Mesendoderm (in vitro differentiated cells): ENCODE measurements at regions not wholly inside any gene's neighbourhood (a gene's known extent, or its start where the extent isn't known, plus 50 kb on each side); places are given as distances from the start of the nearest gene placed in this dataset.

Source experiments
- DNase-seq: peaks from one replicate; pipeline ENCODE4 v3.0.0; 2013
- H2AK5ac ChIP-seq: 2 replicates; pipeline ENCODE4 v1.6.1; 2013; ENCODE audit warnings: low read length, inconsistent platforms
- H2BK120ac ChIP-seq: 2 replicates; pipeline ENCODE4 v1.6.1; 2013; ENCODE audit warnings: low read depth, mild to moderate bottlenecking, low read length, moderate library complexity, mixed read lengths
- H2BK15ac ChIP-seq: replicated peaks from 2 replicates; pipeline ENCODE4 v1.6.1; 2013; ENCODE audit warnings: low read depth, mild to moderate bottlenecking, moderate library complexity
- H2BK5ac ChIP-seq: 2 replicates; pipeline ENCODE4 v1.6.1; 2013; ENCODE audit warnings: low read length, inconsistent platforms
- H3K18ac ChIP-seq: 2 replicates; pipeline ENCODE4 v1.6.1; 2013; ENCODE audit warnings: mild to moderate bottlenecking, low read length, mixed read lengths
- H3K23ac ChIP-seq: one replicate; pipeline ENCODE4 v1.6.1; 2013; ENCODE audit warnings: low read length
- H3K27ac ChIP-seq: 2 replicates; pipeline ENCODE4 v1.5.1; 2013; ENCODE audit warnings: low read depth, mild to moderate bottlenecking, inconsistent platforms, low read length, moderate library complexity
- H3K27me3 ChIP-seq: 2 replicates; pipeline ENCODE4 v1.6.1; 2013; ENCODE audit warnings: low read length, control low read depth, mild to moderate bottlenecking, inconsistent platforms; ENCODE audit not compliant: insufficient read depth, poor library complexity
- H3K36me3 ChIP-seq: 2 replicates; pipeline ENCODE4 v1.6.1; 2013; ENCODE audit warnings: low read length, inconsistent platforms; ENCODE audit not compliant: control insufficient read depth, insufficient read depth
- H3K4ac ChIP-seq: one replicate; pipeline ENCODE4 v1.6.1; 2013; ENCODE audit warnings: low read depth, mild to moderate bottlenecking, low read length, moderate library complexity
- H3K4me1 ChIP-seq: 2 replicates; pipeline ENCODE4 v1.6.1; 2013; ENCODE audit warnings: low read depth, low read length, inconsistent platforms; ENCODE audit not compliant: control insufficient read depth
- H3K4me2 ChIP-seq: 2 replicates; pipeline ENCODE4 v1.6.1; 2013; ENCODE audit warnings: low read length
- H3K4me3 ChIP-seq: 2 replicates; pipeline ENCODE4 v1.5.1; 2013; ENCODE audit warnings: mild to moderate bottlenecking, low read length
- H3K56ac ChIP-seq: one replicate; pipeline ENCODE4 v1.6.1; 2013; ENCODE audit warnings: low read length
- H3K79me1 ChIP-seq: 2 replicates; pipeline ENCODE4 v1.6.1; 2013; ENCODE audit warnings: low read length, inconsistent platforms
- H3K79me2 ChIP-seq: 2 replicates; pipeline ENCODE4 v1.6.1; 2013; ENCODE audit warnings: mild to moderate bottlenecking, low read length; ENCODE audit not compliant: control insufficient read depth, insufficient read depth
- H3K9ac ChIP-seq: 2 replicates; pipeline ENCODE4 v1.6.1; 2013; ENCODE audit warnings: low read length, inconsistent platforms
- H4K5ac ChIP-seq: one replicate; pipeline ENCODE4 v1.6.1; 2013; ENCODE audit warnings: low read length
- H4K8ac ChIP-seq: one replicate; pipeline ENCODE4 v1.6.1; 2013; ENCODE audit warnings: low read depth, mild to moderate bottlenecking, control low read depth, low read length, moderate library complexity
- WGBS: extraction: QIAGEN DNeasy Blood & Tissue Kit; methylation state at CpG from one replicate; pipeline ENCODE4 v1.1.7; 2013; ENCODE audit warnings: low lambda C conversion rate, missing lambda C conversion rate; ENCODE audit not compliant: insufficient coverage; ENCODE audit errors: extremely low coverage; 5-methylcytosine and 5-hydroxymethylcytosine counted together

DNA sequence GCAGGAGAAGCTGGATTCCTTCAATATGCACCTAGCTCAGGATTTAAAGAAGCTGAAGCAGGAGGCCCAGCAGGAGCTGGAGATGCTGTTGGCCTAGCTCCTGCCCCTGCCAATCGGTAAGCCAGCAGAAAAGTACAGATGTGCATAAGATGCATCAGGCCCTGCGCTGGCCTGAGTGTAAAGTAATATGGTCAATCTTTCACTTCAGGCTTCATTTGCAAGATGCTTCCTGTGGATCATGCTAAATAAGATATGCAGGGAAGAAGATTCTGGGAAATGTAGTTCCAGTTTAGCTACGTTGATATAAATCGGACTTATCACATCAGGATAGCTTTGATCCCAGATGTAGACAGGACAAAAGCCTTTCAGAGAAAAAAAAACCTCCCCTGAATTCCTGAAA lies 100.3 kb downstream of the GJA1 start:
- Histone ChIP-seq H2BK15ac (no peak overlapping the region), H3K9ac (no peak overlapping the region), H3K79me1 (no peaks in the 10 kb centered on the region), H3K4me2 (no peak overlapping the region), H2BK5ac (no peak overlapping the region), H3K27me3 (no peaks in the 10 kb centered on the region), H2AK5ac (no peak overlapping the region), H3K27ac (no peak overlapping the region), H4K8ac (no peak overlapping the region), H3K79me2 (no peaks in the 10 kb centered on the region), H3K18ac (no peak overlapping the region), H3K36me3 (no peaks in the 10 kb centered on the region), H3K23ac (no peak overlapping the region), H3K4ac (no peak overlapping the region), H2BK120ac (no peak overlapping the region), H3K56ac (no peak overlapping the region), H3K4me3 (no peak overlapping the region), H4K5ac (no peak overlapping the region), H3K4me1 (no peaks in the 10 kb centered on the region)
- DNase-seq: no peak
- no CpG with 5 or more reads among the region's 4 CpGs for WGBS

DNA sequence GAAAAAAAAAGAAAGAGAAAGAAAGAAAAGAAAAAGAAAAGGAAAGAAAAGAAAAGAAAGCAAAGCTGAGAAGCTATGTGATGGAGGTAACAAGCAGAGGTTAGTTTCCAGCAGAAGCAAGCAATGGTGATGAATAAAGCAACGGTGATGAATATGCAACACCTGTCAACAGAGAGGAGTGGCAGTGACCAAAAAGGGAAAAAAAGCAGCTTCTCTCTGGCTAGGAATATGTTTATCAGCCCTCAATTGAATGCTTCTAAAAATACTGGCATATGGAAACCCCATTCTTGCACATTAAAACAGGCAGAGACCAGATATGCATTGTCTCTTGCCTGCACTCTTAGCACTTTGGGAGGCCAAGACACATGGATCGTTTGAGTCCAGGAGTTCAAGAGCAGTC lies 100.9 kb downstream of the GJA1 start:
- no peaks in the 10 kb centered on the region for H3K79me2 ChIP-seq
- no peak overlapping the region for H3K27ac ChIP-seq
- H3K27me3 ChIP-seq: no peaks in the 10 kb centered on the region
- no peak overlapping the region for H3K18ac ChIP-seq
- WGBS: no CpG with 5 or more reads among the region's 2 CpGs
- no peak overlapping the region for H3K56ac ChIP-seq
- no peak overlapping the region for H3K4me2 ChIP-seq
- no peak overlapping the region for H3K4me3 ChIP-seq
- no peak overlapping the region for H2BK120ac ChIP-seq
- H2BK5ac ChIP-seq: no peak overlapping the region
- H3K36me3 ChIP-seq: no peaks in the 10 kb centered on the region
- no peak overlapping the region for H4K8ac ChIP-seq
- no peak overlapping the region for H3K23ac ChIP-seq
- no peak overlapping the region for H4K5ac ChIP-seq
- no peak for DNase-seq
- no peaks in the 10 kb centered on the region for H3K79me1 ChIP-seq
- no peaks in the 10 kb centered on the region for H3K4me1 ChIP-seq
- H2BK15ac ChIP-seq: no peak overlapping the region
- no peak overlapping the region for H3K4ac ChIP-seq
- no peak overlapping the region for H2AK5ac ChIP-seq
- H3K9ac ChIP-seq: no peak overlapping the region

DNA sequence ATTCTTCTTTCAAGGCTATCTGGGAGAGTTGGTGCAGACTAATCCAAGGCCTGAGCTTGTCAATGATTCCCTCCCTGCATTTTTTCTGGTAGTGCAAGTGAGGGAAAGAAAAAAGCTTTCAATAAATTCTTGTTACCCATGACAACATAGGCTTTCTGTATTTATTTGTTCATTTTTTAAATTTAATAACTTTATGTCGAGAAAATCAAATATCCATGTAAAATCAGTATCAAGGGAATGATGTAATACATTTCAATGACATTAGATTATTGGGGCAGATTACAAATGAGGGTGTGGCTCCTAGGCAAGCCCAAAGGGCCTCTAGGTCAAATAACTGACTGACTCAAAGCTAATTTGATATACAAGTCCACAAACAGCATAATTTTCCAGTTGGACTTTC lies 104.0 kb downstream of the GJA1 start:
- no peak overlapping the region for H3K4me3 ChIP-seq
- no CpG with 5 or more reads among the region's 1 CpG for WGBS

DNA sequence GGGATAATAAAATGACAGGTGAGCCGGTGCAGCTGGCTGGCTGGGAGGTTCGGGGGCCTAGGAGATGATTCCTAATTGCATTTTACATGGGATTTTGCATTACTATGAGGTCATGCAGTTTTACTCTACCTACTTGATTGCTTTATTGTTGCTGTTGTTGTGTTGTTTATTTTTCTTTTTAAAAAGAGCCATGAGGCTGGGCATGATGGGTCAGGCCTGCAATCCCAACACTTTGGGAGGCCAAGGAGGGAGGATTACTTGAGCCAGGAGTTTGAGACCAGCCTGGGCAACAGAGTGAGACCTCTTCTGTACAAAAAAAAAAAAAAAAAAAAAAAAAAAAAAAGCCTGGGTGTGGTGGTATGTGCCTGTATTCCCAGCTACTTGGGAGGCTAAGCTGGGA lies 104.8 kb downstream of the GJA1 start:
- Histone ChIP-seq H4K8ac (no peak overlapping the region), H3K79me2 (no peaks in the 10 kb centered on the region), H2BK5ac (no peak overlapping the region), H3K18ac (no peak overlapping the region), H3K27me3 (no peaks in the 10 kb centered on the region), H3K4me3 (no peak overlapping the region), H3K4me1 (no peaks in the 10 kb centered on the region), H4K5ac (no peak overlapping the region), H3K4ac (no peak overlapping the region), H3K79me1 (no peaks in the 10 kb centered on the region), H2AK5ac (no peak overlapping the region), H3K9ac (no peak overlapping the region), H2BK120ac (no peak overlapping the region), H3K36me3 (no peaks in the 10 kb centered on the region), H3K27ac (no peak overlapping the region), H2BK15ac (no peak overlapping the region), H3K4me2 (no peak overlapping the region), H3K23ac (no peak overlapping the region), H3K56ac (no peak overlapping the region)
- WGBS: no CpG with 5 or more reads among the region's 2 CpGs
- DNase-seq: no peak

More for the DNA sequence above, 104.0 kb downstream of the GJA1 start:
- no peak overlapping the region for H2BK15ac ChIP-seq
- H3K4me1 ChIP-seq: no peaks in the 10 kb centered on the region
- H3K27ac ChIP-seq: no peak overlapping the region
- H3K9ac ChIP-seq: no peak overlapping the region
- no peak overlapping the region for H3K4me2 ChIP-seq
- no peak overlapping the region for H2BK5ac ChIP-seq
- no peaks in the 10 kb centered on the region for H3K27me3 ChIP-seq
- H2AK5ac ChIP-seq: no peak overlapping the region
- no peak overlapping the region for H4K5ac ChIP-seq
- no peak overlapping the region for H3K4ac ChIP-seq
- no peak overlapping the region for H3K56ac ChIP-seq
- H3K79me2 ChIP-seq: no peaks in the 10 kb centered on the region
- no peak overlapping the region for H2BK120ac ChIP-seq
- no peak overlapping the region for H3K18ac ChIP-seq
- no peaks in the 10 kb centered on the region for H3K36me3 ChIP-seq
- no peak overlapping the region for H4K8ac ChIP-seq
- no peak for DNase-seq
- no peaks in the 10 kb centered on the region for H3K79me1 ChIP-seq
- H3K23ac ChIP-seq: no peak overlapping the region

DNA sequence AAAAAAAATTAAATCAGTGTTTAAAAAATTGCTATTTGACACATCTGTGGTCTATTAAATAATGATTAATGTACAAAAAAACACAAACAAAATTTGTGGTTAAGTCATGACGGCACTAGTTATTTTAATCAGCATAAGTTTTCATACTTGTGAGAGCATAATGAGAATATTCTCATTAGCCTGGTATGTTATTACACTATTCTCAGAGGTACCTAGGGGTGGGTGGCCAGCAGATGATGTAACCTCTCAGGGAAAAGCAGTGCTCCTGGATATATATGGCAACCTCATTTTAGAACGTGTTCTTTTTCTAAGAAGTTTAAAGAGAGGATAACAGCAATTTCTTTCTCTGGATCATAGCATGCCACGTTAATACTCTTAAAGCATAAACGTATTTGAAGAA lies 109.2 kb downstream of the GJA1 start:
- H3K27ac ChIP-seq: no peak overlapping the region
- H3K4me1 ChIP-seq: no peaks in the 10 kb centered on the region
- H3K4me2 ChIP-seq: no peak overlapping the region
- no peak overlapping the region for H4K5ac ChIP-seq
- no peaks in the 10 kb centered on the region for H3K79me1 ChIP-seq
- no peak overlapping the region for H3K23ac ChIP-seq
- H2BK5ac ChIP-seq: no peak overlapping the region
- no peak overlapping the region for H4K8ac ChIP-seq
- H3K79me2 ChIP-seq: no peaks in the 10 kb centered on the region
- H3K18ac ChIP-seq: no peak overlapping the region
- H2BK120ac ChIP-seq: no peak overlapping the region
- H3K4me3 ChIP-seq: no peak overlapping the region
- H3K27me3 ChIP-seq: no peaks in the 10 kb centered on the region
- no peak overlapping the region for H3K4ac ChIP-seq
- DNase-seq: no peak
- no peaks in the 10 kb centered on the region for H3K36me3 ChIP-seq
- no peak overlapping the region for H3K56ac ChIP-seq
- H3K9ac ChIP-seq: no peak overlapping the region
- WGBS: no CpG with 5 or more reads among the region's 4 CpGs
- H2BK15ac ChIP-seq: no peak overlapping the region
- H2AK5ac ChIP-seq: no peak overlapping the region

DNA sequence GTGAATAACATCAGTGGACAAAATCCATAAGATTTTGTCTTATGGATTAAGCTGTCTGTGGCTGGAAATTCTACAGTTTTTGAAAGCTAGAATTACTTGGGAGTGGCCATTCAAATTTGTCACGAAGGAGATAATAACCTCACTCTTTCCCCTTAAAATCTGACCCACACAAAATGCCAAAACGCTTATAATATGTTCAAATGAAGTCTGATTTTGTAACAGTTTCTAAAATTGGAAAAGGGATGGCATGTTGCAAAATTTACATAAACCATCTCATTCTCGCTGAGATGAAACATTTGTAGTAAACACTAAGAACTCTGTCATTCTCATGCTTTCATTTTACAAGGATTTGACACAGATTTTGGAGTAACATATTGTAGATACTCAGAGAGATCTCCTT lies 112.7 kb downstream of the GJA1 start:
- H4K8ac ChIP-seq: no peak overlapping the region
- no peak overlapping the region for H3K4me2 ChIP-seq
- H3K56ac ChIP-seq: no peak overlapping the region
- H3K36me3 ChIP-seq: no peaks in the 10 kb centered on the region
- H3K4ac ChIP-seq: no peak overlapping the region
- DNase-seq: no peak
- no CpG with 5 or more reads among the region's 3 CpGs for WGBS
- no peak overlapping the region for H4K5ac ChIP-seq
- H3K79me2 ChIP-seq: no peaks in the 10 kb centered on the region
- H3K18ac ChIP-seq: no peak overlapping the region
- no peak overlapping the region for H3K23ac ChIP-seq
- H2BK120ac ChIP-seq: no peak overlapping the region
- no peak overlapping the region for H2BK5ac ChIP-seq
- H3K27ac ChIP-seq: no peak overlapping the region
- no peaks in the 10 kb centered on the region for H3K79me1 ChIP-seq
- H3K9ac ChIP-seq: no peak overlapping the region
- no peak overlapping the region for H3K4me3 ChIP-seq
- H3K4me1 ChIP-seq: no peaks in the 10 kb centered on the region
- no peak overlapping the region for H2AK5ac ChIP-seq
- H2BK15ac ChIP-seq: no peak overlapping the region
- no peaks in the 10 kb centered on the region for H3K27me3 ChIP-seq
